ENCODE measurements at regions not wholly inside any gene's neighbourhood (a gene's known extent, or its start where the extent isn't known, plus 50 kb on each side); places are given as distances from the start of the nearest gene placed in this dataset.

GRCh38 chr2:228465408-228465807, 283.9 kb upstream of the SPHKAP start:
- no peak for ATAC-seq
- TF ChIP-seq TSHZ2 (CRISPR knock-in tag; IDR thresholded peaks at IDR 0.05): no peak
- no peak for TF ChIP-seq RARB (CRISPR knock-in tag; IDR thresholded peaks at IDR 0.05)
- TF ChIP-seq CREB5 (CRISPR knock-in tag; IDR thresholded peaks at IDR 0.05; ENCODE audit: low read depth): no peak
- no peak for TF ChIP-seq GLIS3 (CRISPR knock-in tag; IDR thresholded peaks at IDR 0.05)

GRCh38 chr2:228458364-228458763, 276.9 kb upstream of the SPHKAP start:
- no peak for ATAC-seq
- TF ChIP-seq ARNTL (CRISPR knock-in tag; IDR thresholded peaks at IDR 0.05; ENCODE audit: borderline replicate concordance, low read depth) (no peak), PATZ1 (CRISPR knock-in tag; IDR thresholded peaks at IDR 0.05; ENCODE audit: borderline replicate concordance) (no peak)

- ATAC-seq: no peak
- TF ChIP-seq SNAI2 (CRISPR knock-in tag; IDR thresholded peaks at IDR 0.05) (no peak), BACH2 (CRISPR knock-in tag; IDR thresholded peaks at IDR 0.05; ENCODE audit: borderline replicate concordance) (no peak)
These were observed 265.9 kb upstream of the SPHKAP start for GRCh38 chr2:228447266-228447915.

GRCh38 chr2:228446734-228447133, 265.2 kb upstream of the SPHKAP start:
- ATAC-seq: no peak
- TF ChIP-seq RARB (CRISPR knock-in tag; IDR thresholded peaks at IDR 0.05) (no peak), SNAI2 (CRISPR knock-in tag; IDR thresholded peaks at IDR 0.05) (no peak), CREB5 (CRISPR knock-in tag; IDR thresholded peaks at IDR 0.05; ENCODE audit: low read depth) (no peak), TCF4 (CRISPR knock-in tag; IDR thresholded peaks at IDR 0.05; ENCODE audit: borderline replicate concordance) (no peak), ZNF8 (CRISPR knock-in tag; IDR thresholded peaks at IDR 0.05) (no peak), GLIS3 (CRISPR knock-in tag; IDR thresholded peaks at IDR 0.05) (no peak), PATZ1 (CRISPR knock-in tag; IDR thresholded peaks at IDR 0.05; ENCODE audit: borderline replicate concordance) (no peak), ZFP30 (CRISPR knock-in tag; IDR thresholded peaks at IDR 0.05) (no peak), PPARA (CRISPR knock-in tag; IDR thresholded peaks at IDR 0.05; ENCODE audit: borderline replicate concordance) (no peak), TSHZ2 (CRISPR knock-in tag; IDR thresholded peaks at IDR 0.05) (no peak), POU6F1 (CRISPR knock-in tag; IDR thresholded peaks at IDR 0.05; ENCODE audit: borderline replicate concordance, low read depth) (no peak), ISL1 (CRISPR knock-in tag; IDR thresholded peaks at IDR 0.05) (no peak), CSDC2 (CRISPR knock-in tag; IDR thresholded peaks at IDR 0.05) (no peak), ARNTL (CRISPR knock-in tag; IDR thresholded peaks at IDR 0.05; ENCODE audit: borderline replicate concordance, low read depth) (no peak), ESRRG (CRISPR knock-in tag; IDR thresholded peaks at IDR 0.05) (no peak), ZC3H10 (CRISPR knock-in tag; IDR thresholded peaks at IDR 0.05) (no peak), ZNF565 (CRISPR knock-in tag; conservative IDR thresholded peaks at IDR 0.05; ENCODE audit: low read depth) (no peak), ZNF70 (CRISPR knock-in tag; IDR thresholded peaks at IDR 0.05) (no peak), CSRNP3 (CRISPR knock-in tag; IDR thresholded peaks at IDR 0.05) (no peak)

All from SK-N-SH treated with all-trans-retinoic acid at 6 μM for 48 hours (cell line).